Lung (tissue), 11 donors: ENCODE measurements at regions not wholly inside any gene's neighbourhood (a gene's known extent, or its start where the extent isn't known, plus 50 kb on each side); places are given as distances from the start of the nearest gene placed in this dataset.
A peak's percentile ranks its signal among the peaks of the same experiment; 100 is the strongest.

Experiments
- ATAC-seq: fragments of 200-7000 bp; cut with Tn5 transposase; one replicate; pipeline ENCODE4 v1.9.1; 2020; ENCODE audit warnings: moderate number of reproducible peaks; ENCODE audit not compliant: insufficient read depth, low FRiP score
- DNase-seq, 3 donors: peaks; one replicate each; pipeline ENCODE4 v3.0.0-alpha.2; 2013 to 2017
- H3K27ac ChIP-seq, 2 donors: one replicate each; pipeline ENCODE4 v1.5.1; 2013; ENCODE audit warnings: mild to moderate bottlenecking in 2 of 2, moderate library complexity in 2 of 2, control low read depth in 1 of 2, inconsistent platforms in 1 of 2, low read depth in 1 of 2, low read length in 1 of 2
- H3K27me3 ChIP-seq, 3 donors: one replicate each; pipeline ENCODE4 v1.5.1; 2013; ENCODE audit warnings: low read length in 2 of 3; ENCODE audit not compliant: control insufficient read depth in 3 of 3, insufficient read depth in 3 of 3
- H3K36me3 ChIP-seq, 4 donors: one replicate each; pipeline ENCODE4 v1.5.1; 2013; ENCODE audit warnings: low read length in 4 of 4, mild to moderate bottlenecking in 1 of 4, moderate library complexity in 1 of 4; ENCODE audit not compliant: control insufficient read depth in 4 of 4, insufficient read depth in 4 of 4
- H3K4me1 ChIP-seq, 5 donors: one replicate each; pipeline ENCODE4 v1.5.1; 2013; ENCODE audit warnings: low read length in 5 of 5, mild to moderate bottlenecking in 2 of 5, moderate library complexity in 1 of 5; ENCODE audit not compliant: control insufficient read depth in 5 of 5, insufficient read depth in 5 of 5
- H3K4me3 ChIP-seq: one replicate; pipeline ENCODE4 v1.5.1; 2013; ENCODE audit warnings: mild to moderate bottlenecking, control low read depth, moderate library complexity
- H3K9ac ChIP-seq, 2 donors: one replicate each; pipeline ENCODE4 v1.5.1; 2013; ENCODE audit warnings: low read length in 2 of 2, control low read depth in 1 of 2; ENCODE audit not compliant: insufficient read depth in 1 of 2
- H3K9me3 ChIP-seq, 4 donors: one replicate each; pipeline ENCODE4 v1.5.1; 2013; ENCODE audit warnings: low read length in 3 of 4, mild to moderate bottlenecking in 1 of 4, moderate library complexity in 1 of 4; ENCODE audit not compliant: control insufficient read depth in 4 of 4, insufficient read depth in 3 of 4
- CTCF ChIP-seq: IDR thresholded peaks from 2 replicates; pipeline ENCODE4 v1.5.1; 2012; ENCODE audit warnings: mild to moderate bottlenecking; ENCODE audit errors: control extremely low read depth, extremely low read depth
- WGBS, 2 donors: extraction: QIAGEN DNeasy Blood & Tissue Kit; methylation state at CpG; one replicate each; pipeline ENCODE4 v1.1.7; 2013; 5-methylcytosine and 5-hydroxymethylcytosine counted together
- donor health status: control.
- donor health status: control.
- donor health status: Bipolar disorder and iron deficiency.
- donor health status: healthy.
- donor health status: DM: yes; HTN: yes; CAD: no.

- H3K9me3 ChIP-seq, result no peaks in the 10 kb centered on the region
- peaks cover 0 to 7% (median 0%) of the 10 kb centered on the region in 5 donors for H3K4me1 ChIP-seq
- H3K4me3 ChIP-seq, result no peak overlapping the region
- no peak for TF ChIP-seq CTCF
- no peaks in the 10 kb centered on the region for H3K27me3 ChIP-seq
- H3K27ac ChIP-seq, result no peak overlapping the region
- no peak for DNase-seq
- WGBS, 2 donors, result 81 to 90% methylated on average over 3 of the region's 3 CpGs
- ATAC-seq, result no peak
- no peak overlapping the region for H3K9ac ChIP-seq
- H3K36me3 ChIP-seq, result no peaks in the 10 kb centered on the region
These were observed 93.0 kb upstream of the MAP3K1 start for GRCh38 chr5:56722317-56722716.

- Histone ChIP-seq H3K9ac (peak overlapping the region in 1 of 2 donors; percentile 52), H3K27ac (no peak overlapping the region), H3K9me3 (no peaks in the 10 kb centered on the region), H3K36me3 (no peaks in the 10 kb centered on the region), H3K27me3 (no peaks in the 10 kb centered on the region), H3K4me1 (peaks cover 0 to 15% (median 0%) of the 10 kb centered on the region in 5 donors), H3K4me3 (no peak overlapping the region)
- WGBS, 2 donors, result 60 to 85% methylated on average over 11 of the region's 11 CpGs
- no peak for ATAC-seq
- DNase-seq, result peak in 2 of 3 donors; percentile 25 to 49
- TF ChIP-seq CTCF, result no peak
These were observed 97.9 kb upstream of the MAP3K1 start for GRCh38 chr5:56717253-56717987.

GRCh38 chr5:56715986-56716385, 99.4 kb upstream of the MAP3K1 start:
- peaks cover 0 to 15% (median 0%) of the 10 kb centered on the region in 5 donors for H3K4me1 ChIP-seq
- no peaks in the 10 kb centered on the region for H3K27me3 ChIP-seq
- no peaks in the 10 kb centered on the region for H3K9me3 ChIP-seq
- 95 to 96% methylated on average over 3 of the region's 3 CpGs for WGBS, 2 donors
- no peak overlapping the region for H3K27ac ChIP-seq
- no peaks in the 10 kb centered on the region for H3K36me3 ChIP-seq
- ATAC-seq (no peak), DNase-seq (no peak)
- TF ChIP-seq CTCF, result no peak
- no peak overlapping the region for H3K4me3 ChIP-seq
- no peak overlapping the region for H3K9ac ChIP-seq
